ENCODE measurements at regions not wholly inside any gene's neighbourhood (a gene's known extent, or its start where the extent isn't known, plus 50 kb on each side); places are given as distances from the start of the nearest gene placed in this dataset.

GRCh38 chr4:154973244-154974035 is 192.4 kb downstream of the RBM46 start:
- TF ChIP-seq CTCF (IDR thresholded peaks at IDR 0.05) (no peak), EP300 (IDR thresholded peaks at IDR 0.05) (no peak), POLR2AphosphoS5 (IDR thresholded peaks at IDR 0.05) (no peak)
